ENCODE measurements at regions not wholly inside any gene's neighbourhood (a gene's known extent, or its start where the extent isn't known, plus 50 kb on each side); places are given as distances from the start of the nearest gene placed in this dataset.

- intact Hi-C loops (cut with micrococcal nuclease), result no loop called here
- Mint-ChIP-seq H3K4me1 (no peaks in the 10 kb centered on the region), H3K36me3 (ENCODE audit: low read depth) (no peaks in the 10 kb centered on the region), H3K9me3 (no peaks in the 10 kb centered on the region), H3K4me3 (no peak overlapping the region), H3K27me3 (peaks cover 9% of the 10 kb centered on the region), H3K27ac (no peak overlapping the region)
- POLR2A ChIA-PET, result no interaction called here
- DNase-seq (no peak), ATAC-seq (ENCODE audit: low read depth) (no peak)
- no peak for TF ChIP-seq CTCF (IDR thresholded peaks at IDR 0.05)
- CTCF ChIA-PET, result no interaction called here
Observed at GRCh38 chr7:25297278-25297677, 69.0 kb upstream of the NPVF start.

DNA sequence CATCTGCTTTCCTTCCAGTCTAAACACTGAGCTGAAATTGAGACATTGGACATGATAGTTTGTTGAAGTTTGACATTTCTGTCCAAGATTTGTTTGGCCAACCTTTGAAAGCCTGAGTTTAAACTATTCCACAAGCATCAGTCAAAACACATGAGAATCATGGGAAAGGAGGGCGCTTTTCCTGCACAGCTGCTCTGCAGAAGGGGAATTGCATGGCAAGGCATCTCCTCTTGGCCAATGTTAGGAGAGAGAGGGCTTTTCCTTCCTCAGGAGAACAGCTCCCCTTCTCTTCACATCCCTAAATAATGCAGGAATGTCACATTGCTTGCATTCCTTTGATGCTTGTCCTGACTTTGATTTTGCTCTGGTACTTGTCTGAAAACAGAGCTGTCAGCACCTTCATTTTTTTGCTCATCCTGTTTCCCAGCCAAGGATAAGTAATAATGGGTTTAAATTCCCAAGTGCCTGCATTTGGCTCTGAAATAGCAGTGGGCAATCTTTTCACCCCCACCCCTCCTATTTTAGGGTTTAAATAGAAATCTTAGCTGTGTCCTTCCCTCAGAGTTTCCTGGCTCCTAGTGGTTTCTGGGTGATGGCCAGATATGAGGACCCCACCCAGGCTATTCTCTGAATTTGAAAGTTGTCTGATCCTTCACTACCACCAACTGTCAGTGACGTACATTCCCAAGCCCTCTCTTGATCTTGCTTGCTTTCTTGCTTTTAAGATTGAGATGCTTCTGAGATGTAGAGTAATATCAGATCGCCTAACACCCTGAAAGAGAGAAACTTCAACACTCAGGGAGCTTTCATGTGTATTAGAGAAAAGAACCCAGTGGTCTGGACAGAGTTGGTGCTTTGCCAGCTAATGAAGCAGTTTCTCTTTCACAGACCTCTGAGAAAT is 75.2 kb upstream of the NPVF start:
- no peaks in the 10 kb centered on the region for H3K4me1 Mint-ChIP-seq
- no peak overlapping the region for H3K27ac Mint-ChIP-seq
- H3K27me3 Mint-ChIP-seq, result peaks cover 22% of the 10 kb centered on the region
- H3K9me3 Mint-ChIP-seq, result no peaks in the 10 kb centered on the region
- DNase-seq (no peak), ATAC-seq (ENCODE audit: low read depth) (no peak)
- CTCF ChIA-PET, result no interaction called here
- H3K36me3 Mint-ChIP-seq (ENCODE audit: low read depth), result no peaks in the 10 kb centered on the region
- POLR2A ChIA-PET, result no interaction called here
- TF ChIP-seq CTCF (IDR thresholded peaks at IDR 0.05), result no peak
- H3K4me3 Mint-ChIP-seq, result no peak overlapping the region
- intact Hi-C loops (cut with micrococcal nuclease), result no loop called here

- intact Hi-C loops (cut with micrococcal nuclease), result no loop called here
Observed at GRCh38 chr7:25304691-25305090, 76.4 kb upstream of the NPVF start.

GRCh38 chr7:25305831-25306230 is 77.5 kb upstream of the NPVF start:
- H3K36me3 Mint-ChIP-seq (ENCODE audit: low read depth), result no peaks in the 10 kb centered on the region
- H3K27me3 Mint-ChIP-seq, result peaks cover 18% of the 10 kb centered on the region
- H3K27ac Mint-ChIP-seq, result no peak overlapping the region
- no peak for TF ChIP-seq CTCF (IDR thresholded peaks at IDR 0.05)
- ChIA-PET POLR2A (no interaction called here), CTCF (no interaction called here)
- intact Hi-C loops (cut with micrococcal nuclease), result no loop called here
- H3K4me3 Mint-ChIP-seq, result no peak overlapping the region
- H3K4me1 Mint-ChIP-seq, result no peaks in the 10 kb centered on the region
- ATAC-seq (ENCODE audit: low read depth) (no peak), DNase-seq (no peak)
- H3K9me3 Mint-ChIP-seq, result no peaks in the 10 kb centered on the region

More at GRCh38 chr7:25304691-25305090, 76.4 kb upstream of the NPVF start:
- DNase-seq (no peak), ATAC-seq (ENCODE audit: low read depth) (no peak)
- no peak for TF ChIP-seq CTCF (IDR thresholded peaks at IDR 0.05)
- H3K36me3 Mint-ChIP-seq (ENCODE audit: low read depth), result no peaks in the 10 kb centered on the region
- peaks cover 18% of the 10 kb centered on the region for H3K27me3 Mint-ChIP-seq
- no peaks in the 10 kb centered on the region for H3K9me3 Mint-ChIP-seq
- POLR2A ChIA-PET, result no interaction called here
- H3K27ac Mint-ChIP-seq, result no peak overlapping the region
- CTCF ChIA-PET, result no interaction called here
- no peak overlapping the region for H3K4me3 Mint-ChIP-seq
- no peaks in the 10 kb centered on the region for H3K4me1 Mint-ChIP-seq

DNA sequence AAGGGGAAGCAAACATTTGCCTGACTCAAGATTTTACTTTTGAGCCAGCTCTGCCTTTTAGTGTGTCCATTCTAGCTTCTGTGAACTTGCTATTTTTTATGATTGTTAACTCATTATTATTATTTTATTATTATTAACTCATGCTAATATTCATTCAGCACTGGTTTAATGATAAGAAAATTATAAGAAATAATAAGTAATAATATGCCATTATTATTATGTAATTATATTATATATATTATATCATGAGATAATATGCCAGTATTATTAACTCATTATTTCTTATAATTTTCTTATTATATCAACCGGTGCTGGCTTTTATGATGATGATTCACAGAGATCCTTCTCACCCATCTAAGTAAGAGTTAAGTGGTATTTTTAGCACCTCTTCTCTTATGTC is 79.3 kb upstream of the NPVF start:
- Mint-ChIP-seq H3K27ac (no peak overlapping the region), H3K27me3 (peaks cover 18% of the 10 kb centered on the region), H3K9me3 (no peaks in the 10 kb centered on the region), H3K36me3 (ENCODE audit: low read depth) (no peaks in the 10 kb centered on the region), H3K4me1 (no peaks in the 10 kb centered on the region), H3K4me3 (no peak overlapping the region)
- ATAC-seq (ENCODE audit: low read depth), result no peak
- ChIA-PET POLR2A (no interaction called here), CTCF (no interaction called here)
- intact Hi-C loops (cut with micrococcal nuclease), result no loop called here
- DNase-seq, result no peak
- no peak for TF ChIP-seq CTCF (IDR thresholded peaks at IDR 0.05)
